A673 (cell line): ENCODE measurements at regions not wholly inside any gene's neighbourhood (a gene's known extent, or its start where the extent isn't known, plus 50 kb on each side); places are given as distances from the start of the nearest gene placed in this dataset.

Experiments
- BruUV-seq: library from RNA; stranded (reverse); fragments of 400-500 nt; replicated peaks from 2 replicates; lab custom pipeline; 2021; lab: Mats Ljungman, UMichigan
- CTCF ChIA-PET: fragments of 300-600 bp; sonication (Branson Sonifier 250); formaldehyde crosslinking; loops from one replicate; lab custom pipeline; 2022; ENCODE audit warnings: antibody characterized with exemption; lab: Charles Lee
- POLR2A ChIA-PET: fragments of 300-600 bp; sonication (Branson Sonifier 250); formaldehyde crosslinking; loops from one replicate; lab custom pipeline; 2022; ENCODE audit warnings: antibody characterized with exemption; ENCODE audit not compliant: low non-redundant PET; lab: Charles Lee
- DNase-seq: peaks from one replicate; pipeline ENCODE4 v3.0.0-alpha.2; 2015; ENCODE audit warnings: low spot score
- H3K27ac ChIP-seq: fragments of 200-600 bp; sonication (generic); 2 replicates; pipeline ENCODE4 v1.5.1; 2016; ENCODE audit warnings: mixed run types, low read depth, mild to moderate bottlenecking, mixed read lengths, antibody characterized with exemption, low read length; ENCODE audit not compliant: poor library complexity, severe bottlenecking
- H3K27me3 ChIP-seq: fragments of 200-600 bp; sonication (generic); replicated peaks from 2 replicates; pipeline ENCODE4 v1.6.1; 2017; ENCODE audit warnings: mixed run types, low read depth, mild to moderate bottlenecking, mixed read lengths, antibody characterized with exemption, low read length; ENCODE audit not compliant: insufficient read depth, poor library complexity
- H3K36me3 ChIP-seq: fragments of 200-600 bp; sonication (generic); 2 replicates; pipeline ENCODE4 v1.6.1; 2016; ENCODE audit warnings: mixed run types, mild to moderate bottlenecking, mixed read lengths, antibody characterized with exemption, low read length; ENCODE audit not compliant: insufficient read depth, poor library complexity, severe bottlenecking
- H3K4me1 ChIP-seq: fragments of 200-600 bp; sonication (generic); 2 replicates; pipeline ENCODE4 v1.6.1; 2017; ENCODE audit warnings: mixed run types, mild to moderate bottlenecking, mixed read lengths, antibody characterized with exemption, low read length; ENCODE audit not compliant: insufficient read depth, poor library complexity, severe bottlenecking
- H3K4me3 ChIP-seq: fragments of 200-600 bp; sonication (generic); 2 replicates; pipeline ENCODE4 v1.5.1; 2016; ENCODE audit warnings: low read depth, mixed run types, mild to moderate bottlenecking, mixed read lengths, low read length; ENCODE audit not compliant: poor library complexity, severe bottlenecking
- H3K9me3 ChIP-seq: fragments of 200-600 bp; sonication (generic); 2 replicates; pipeline ENCODE4 v1.6.1; 2016; ENCODE audit warnings: mixed run types, low read depth, mild to moderate bottlenecking, mixed read lengths, antibody characterized with exemption, low read length; ENCODE audit not compliant: poor library complexity, severe bottlenecking
- CTCF ChIP-seq: fragments of 300-800, 200-600 bp; sonication (generic); conservative IDR thresholded peaks from 2 replicates; pipeline ENCODE4 v1.5.1; 2017; ENCODE audit warnings: low read depth, mild to moderate bottlenecking, antibody characterized with exemption, low read length, moderate library complexity, mixed read lengths
- EZH2 ChIP-seq: fragments of 200-600 bp; sonication (generic); IDR thresholded peaks from 2 replicates; pipeline ENCODE4 v1.6.1; 2017; ENCODE audit warnings: borderline replicate concordance, low read depth, mild to moderate bottlenecking, mixed read lengths, antibody characterized with exemption, low read length; ENCODE audit not compliant: poor library complexity, severe bottlenecking
- intact Hi-C: fragments of 100-400 bp; cut with micrococcal nuclease; formaldehyde crosslinking; loops from one replicate; pipeline ENCODE4 v1.10.0; 2022; ENCODE audit not compliant: unreplicated experiment

GRCh38 chr12:95395696-95396095, 78.3 kb upstream of the METAP2 start:
- ChIA-PET POLR2A (no interaction called here), CTCF (no interaction called here)
- Histone ChIP-seq H3K36me3 (no peaks in the 10 kb centered on the region), H3K4me1 (no peaks in the 10 kb centered on the region), H3K27ac (no peak overlapping the region), H3K4me3 (no peak overlapping the region), H3K27me3 (no peaks in the 10 kb centered on the region), H3K9me3 (peaks cover 24% of the 10 kb centered on the region)
- TF ChIP-seq EZH2 (no peak), CTCF (no peak)
- intact Hi-C loops, result no loop called here
- no TSS peak for BruUV-seq
- no peak for DNase-seq

GRCh38 chr12:95396849-95397468, 77.0 kb upstream of the METAP2 start:
- intact Hi-C loops, result no loop called here
- ChIA-PET CTCF (no interaction called here), POLR2A (no interaction called here)
- Histone ChIP-seq H3K27me3 (no peaks in the 10 kb centered on the region), H3K36me3 (no peaks in the 10 kb centered on the region), H3K4me3 (no peak overlapping the region), H3K4me1 (no peaks in the 10 kb centered on the region), H3K27ac (no peak overlapping the region), H3K9me3 (peaks cover 20% of the 10 kb centered on the region)
- no TSS peak for BruUV-seq
- no peak for TF ChIP-seq CTCF
- TF ChIP-seq EZH2, result no peak
- no peak for DNase-seq

- POLR2A ChIA-PET, result no interaction called here
- DNase-seq, result no peak
- Histone ChIP-seq H3K27ac (no peak overlapping the region), H3K9me3 (peaks cover 16% of the 10 kb centered on the region), H3K4me3 (no peak overlapping the region), H3K36me3 (no peaks in the 10 kb centered on the region), H3K27me3 (no peaks in the 10 kb centered on the region), H3K4me1 (no peaks in the 10 kb centered on the region)
- TF ChIP-seq EZH2 (no peak), CTCF (no peak)
- no TSS peak for BruUV-seq
- CTCF ChIA-PET, result no interaction called here
- intact Hi-C loops, result no loop called here
These were observed 76.4 kb upstream of the METAP2 start for GRCh38 chr12:95397571-95397970.
